ENCODE measurements at regions not wholly inside any gene's neighbourhood (a gene's known extent, or its start where the extent isn't known, plus 50 kb on each side); places are given as distances from the start of the nearest gene placed in this dataset.

GRCh38 chr14:49946320-49947141 lies 53.6 kb downstream of the ARF6 start:
- TF ChIP-seq EZH2 (IDR thresholded peaks at IDR 0.05; ENCODE audit: low read depth, low read length, severe bottlenecking) (no peak), TAF1 (IDR thresholded peaks at IDR 0.05; ENCODE audit: low read depth, low read length) (no peak), CBX5 (IDR thresholded peaks at IDR 0.05; ENCODE audit: low read depth, low read length) (no peak)
- TF ChIP-seq, protein P1, sequence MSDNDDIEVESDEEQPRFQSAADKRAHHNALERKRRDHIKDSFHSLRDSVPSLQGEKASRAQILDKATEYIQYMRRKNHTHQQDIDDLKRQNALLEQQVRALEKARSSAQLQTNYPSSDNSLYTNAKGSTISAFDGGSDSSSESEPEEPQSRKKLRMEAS (IDR thresholded peaks at IDR 0.05), result no peak

Measured in H1 (cell line).